GM12865 (cell line): ENCODE measurements at regions not wholly inside any gene's neighbourhood (a gene's known extent, or its start where the extent isn't known, plus 50 kb on each side); places are given as distances from the start of the nearest gene placed in this dataset.
"Not testable (repeated sequence)": the region's sequence is repeated elsewhere in the genome, so short reads cannot be mapped to it uniquely, and the experiment has no call there.

ENCODE experiments used
- DNase-seq: peaks from one replicate; pipeline ENCODE4 v3.0.0; 2010; ENCODE audit warnings: low read depth
- H3K4me3 ChIP-seq: 2 replicates; pipeline ENCODE4 v1.5.1; 2011; ENCODE audit warnings: mild to moderate bottlenecking, low read depth, low read length, control low read depth
- CTCF ChIP-seq: IDR thresholded peaks from 2 replicates; pipeline ENCODE4 v1.5.1; 2011; ENCODE audit warnings: low read length, control low read depth, low read depth, inconsistent platforms; ENCODE audit not compliant: insufficient read depth; ENCODE audit errors: missing control alignments

GRCh38 chr5:92850886-92851285, 730.1 kb downstream of the NR2F1-AS1 start:
- TF ChIP-seq CTCF, result no peak
- no peak overlapping the region for H3K4me3 ChIP-seq
- no peak for DNase-seq

GRCh38 chr5:92849756-92850155, 731.3 kb downstream of the NR2F1-AS1 start:
- TF ChIP-seq CTCF, result no peak
- H3K4me3 ChIP-seq, result no peak overlapping the region
- no peak for DNase-seq

- no peak for TF ChIP-seq CTCF
- H3K4me3 ChIP-seq, result no peak overlapping the region
- no peak for DNase-seq
Measured at GRCh38 chr5:92841604-92842155, 739.3 kb downstream of the NR2F1-AS1 start.

- peak; percentile 8 for DNase-seq
Measured at GRCh38 chr5:92838253-92838652, 742.8 kb downstream of the NR2F1-AS1 start.

GRCh38 chr5:92836855-92837755, 743.9 kb downstream of the NR2F1-AS1 start:
- TF ChIP-seq CTCF, result no peak
- no peak overlapping the region for H3K4me3 ChIP-seq
- DNase-seq, result no peak

More at GRCh38 chr5:92838253-92838652, 742.8 kb downstream of the NR2F1-AS1 start:
- no peak for TF ChIP-seq CTCF
- H3K4me3 ChIP-seq, result no peak overlapping the region

- no peak for DNase-seq
- H3K4me3 ChIP-seq, result no peak overlapping the region
- no peak for TF ChIP-seq CTCF
Measured at GRCh38 chr5:92835712-92836111, 745.3 kb downstream of the NR2F1-AS1 start.

- H3K4me3 ChIP-seq, DNase-seq: not testable (repeated sequence)
Measured at GRCh38 chr5:92823551-92823950, 757.5 kb downstream of the NR2F1-AS1 start.
